ENCODE measurements at regions not wholly inside any gene's neighbourhood (a gene's known extent, or its start where the extent isn't known, plus 50 kb on each side); places are given as distances from the start of the nearest gene placed in this dataset.

- DNase-seq (no peak), ATAC-seq (no peak)
- H3K27ac ChIP-seq (ENCODE audit: low read length): no peak overlapping the region
- H3K4me3 ChIP-seq (ENCODE audit: low read length): no peak overlapping the region
- no peaks in the 10 kb centered on the region for H3K27me3 ChIP-seq (ENCODE audit: control insufficient read depth, insufficient read depth)
- 98% methylated on average over 7 of the region's 7 CpGs for WGBS
- H3K4me1 ChIP-seq (ENCODE audit: control insufficient read depth, insufficient read depth, low read length): no peaks in the 10 kb centered on the region
- intact Hi-C loops (cut with DNase I): no loop called here
- no peaks in the 10 kb centered on the region for H3K9me3 ChIP-seq (ENCODE audit: control insufficient read depth, low read length)
These were observed 498.8 kb upstream of the TCF4 start for GRCh38 chr18:56086786-56087185.

GRCh38 chr18:56086176-56086575, 498.2 kb upstream of the TCF4 start:
- WGBS: 91% methylated on average over 4 of the region's 4 CpGs
- H3K27me3 ChIP-seq (ENCODE audit: control insufficient read depth, insufficient read depth): no peaks in the 10 kb centered on the region
- no peak for ATAC-seq
- DNase-seq: no peak
- no peaks in the 10 kb centered on the region for H3K9me3 ChIP-seq (ENCODE audit: control insufficient read depth, low read length)
- no peaks in the 10 kb centered on the region for H3K4me1 ChIP-seq (ENCODE audit: control insufficient read depth, insufficient read depth, low read length)
- no peak overlapping the region for H3K4me3 ChIP-seq (ENCODE audit: low read length)
- no peak overlapping the region for H3K27ac ChIP-seq (ENCODE audit: low read length)
- intact Hi-C loops (cut with DNase I): no loop called here

GRCh38 chr18:56085551-56085950, 497.6 kb upstream of the TCF4 start:
- intact Hi-C loops (cut with DNase I): no loop called here
- DNase-seq (peak in 1 of 3 donors; percentile 29), ATAC-seq (peak; percentile 81 to 83)
- H3K4me3 ChIP-seq (ENCODE audit: low read length): no peak overlapping the region
- 61% methylated on average over 5 of the region's 5 CpGs for WGBS
- H3K27me3 ChIP-seq (ENCODE audit: control insufficient read depth, insufficient read depth): no peaks in the 10 kb centered on the region
- no peak overlapping the region for H3K27ac ChIP-seq (ENCODE audit: low read length)
- no peaks in the 10 kb centered on the region for H3K9me3 ChIP-seq (ENCODE audit: control insufficient read depth, low read length)
- no peaks in the 10 kb centered on the region for H3K4me1 ChIP-seq (ENCODE audit: control insufficient read depth, insufficient read depth, low read length)

- WGBS: 49% methylated on average over 8 of the region's 8 CpGs
- Histone ChIP-seq H3K27ac (ENCODE audit: low read length) (peak overlapping the region; percentile 13), H3K4me3 (ENCODE audit: low read length) (no peak overlapping the region), H3K4me1 (ENCODE audit: control insufficient read depth, insufficient read depth, low read length) (no peaks in the 10 kb centered on the region), H3K9me3 (ENCODE audit: control insufficient read depth, low read length) (no peaks in the 10 kb centered on the region), H3K27me3 (ENCODE audit: control insufficient read depth, insufficient read depth) (no peaks in the 10 kb centered on the region)
- ATAC-seq (no peak), DNase-seq (no peak)
- intact Hi-C loops (cut with DNase I): no loop called here
These were observed 495.7 kb upstream of the TCF4 start for GRCh38 chr18:56083523-56084287.

- Histone ChIP-seq H3K27me3 (ENCODE audit: control insufficient read depth, insufficient read depth) (no peaks in the 10 kb centered on the region), H3K27ac (ENCODE audit: low read length) (no peak overlapping the region), H3K4me1 (ENCODE audit: control insufficient read depth, insufficient read depth, low read length) (no peaks in the 10 kb centered on the region), H3K4me3 (ENCODE audit: low read length) (no peak overlapping the region), H3K9me3 (ENCODE audit: control insufficient read depth, low read length) (no peaks in the 10 kb centered on the region)
- intact Hi-C loops (cut with DNase I): no loop called here
- DNase-seq (peak; percentile 37 to 78 (median 76)), ATAC-seq (peak; percentile 55 to 57)
- WGBS: 28% methylated on average over 7 of the region's 7 CpGs
These were observed 495.1 kb upstream of the TCF4 start for GRCh38 chr18:56083097-56083521.

GRCh38 chr18:56076723-56077122, 488.7 kb upstream of the TCF4 start:
- H3K4me1 ChIP-seq (ENCODE audit: control insufficient read depth, insufficient read depth, low read length): no peaks in the 10 kb centered on the region
- H3K4me3 ChIP-seq (ENCODE audit: low read length): no peak overlapping the region
- ATAC-seq (no peak), DNase-seq (no peak)
- no peaks in the 10 kb centered on the region for H3K9me3 ChIP-seq (ENCODE audit: control insufficient read depth, low read length)
- 69% methylated on average over 1 of the region's 1 CpG for WGBS
- no peaks in the 10 kb centered on the region for H3K27me3 ChIP-seq (ENCODE audit: control insufficient read depth, insufficient read depth)
- intact Hi-C loops (cut with DNase I): no loop called here
- H3K27ac ChIP-seq (ENCODE audit: low read length): no peak overlapping the region

- Histone ChIP-seq H3K9me3 (ENCODE audit: control insufficient read depth, low read length) (no peaks in the 10 kb centered on the region), H3K4me3 (ENCODE audit: low read length) (no peak overlapping the region), H3K27me3 (ENCODE audit: control insufficient read depth, insufficient read depth) (no peaks in the 10 kb centered on the region), H3K27ac (ENCODE audit: low read length) (no peak overlapping the region), H3K4me1 (ENCODE audit: control insufficient read depth, insufficient read depth, low read length) (peaks cover 6% of the 10 kb centered on the region)
- ATAC-seq: no peak
- DNase-seq: no peak
- intact Hi-C loops (cut with DNase I): no loop called here
- 78% methylated on average over 5 of the region's 5 CpGs for WGBS
These were observed 480.7 kb upstream of the TCF4 start for GRCh38 chr18:56068701-56069100.

- Histone ChIP-seq H3K27ac (ENCODE audit: low read length) (no peak overlapping the region), H3K27me3 (ENCODE audit: control insufficient read depth, insufficient read depth) (no peaks in the 10 kb centered on the region), H3K4me3 (ENCODE audit: low read length) (no peak overlapping the region), H3K4me1 (ENCODE audit: control insufficient read depth, insufficient read depth, low read length) (peaks cover 6% of the 10 kb centered on the region), H3K9me3 (ENCODE audit: control insufficient read depth, low read length) (no peaks in the 10 kb centered on the region)
- WGBS: 62% methylated on average over 2 of the region's 2 CpGs
- intact Hi-C loops (cut with DNase I): no loop called here
- DNase-seq: no peak
- no peak for ATAC-seq
These were observed 480.1 kb upstream of the TCF4 start for GRCh38 chr18:56067969-56068671.

GRCh38 chr18:56067214-56067894, 479.4 kb upstream of the TCF4 start:
- ATAC-seq (no peak), DNase-seq (no peak)
- H3K4me3 ChIP-seq (ENCODE audit: low read length): no peak overlapping the region
- intact Hi-C loops (cut with DNase I): no loop called here
- no peak overlapping the region for H3K27ac ChIP-seq (ENCODE audit: low read length)
- peaks cover 6% of the 10 kb centered on the region for H3K4me1 ChIP-seq (ENCODE audit: control insufficient read depth, insufficient read depth, low read length)
- 54% methylated on average over 7 of the region's 7 CpGs for WGBS
- H3K9me3 ChIP-seq (ENCODE audit: control insufficient read depth, low read length): no peaks in the 10 kb centered on the region
- no peaks in the 10 kb centered on the region for H3K27me3 ChIP-seq (ENCODE audit: control insufficient read depth, insufficient read depth)

GRCh38 chr18:56066524-56067213, 478.7 kb upstream of the TCF4 start:
- peaks cover 6% of the 10 kb centered on the region for H3K4me1 ChIP-seq (ENCODE audit: control insufficient read depth, insufficient read depth, low read length)
- DNase-seq (no peak), ATAC-seq (no peak)
- H3K27ac ChIP-seq (ENCODE audit: low read length): no peak overlapping the region
- intact Hi-C loops (cut with DNase I): no loop called here
- H3K9me3 ChIP-seq (ENCODE audit: control insufficient read depth, low read length): no peaks in the 10 kb centered on the region
- no peak overlapping the region for H3K4me3 ChIP-seq (ENCODE audit: low read length)
- 32% methylated on average over 2 of the region's 2 CpGs for WGBS
- H3K27me3 ChIP-seq (ENCODE audit: control insufficient read depth, insufficient read depth): no peaks in the 10 kb centered on the region

- ATAC-seq (no peak), DNase-seq (no peak)
- H3K27me3 ChIP-seq (ENCODE audit: control insufficient read depth, insufficient read depth): no peaks in the 10 kb centered on the region
- no peak overlapping the region for H3K4me3 ChIP-seq (ENCODE audit: low read length)
- intact Hi-C loops (cut with DNase I): no loop called here
- WGBS: 83% methylated on average over 3 of the region's 3 CpGs
- no peaks in the 10 kb centered on the region for H3K9me3 ChIP-seq (ENCODE audit: control insufficient read depth, low read length)
- H3K4me1 ChIP-seq (ENCODE audit: control insufficient read depth, insufficient read depth, low read length): peaks cover 6% of the 10 kb centered on the region
- no peak overlapping the region for H3K27ac ChIP-seq (ENCODE audit: low read length)
These were observed 477.1 kb upstream of the TCF4 start for GRCh38 chr18:56065086-56065485.
